ENCODE measurements at regions not wholly inside any gene's neighbourhood (a gene's known extent, or its start where the extent isn't known, plus 50 kb on each side); places are given as distances from the start of the nearest gene placed in this dataset.

DNA sequence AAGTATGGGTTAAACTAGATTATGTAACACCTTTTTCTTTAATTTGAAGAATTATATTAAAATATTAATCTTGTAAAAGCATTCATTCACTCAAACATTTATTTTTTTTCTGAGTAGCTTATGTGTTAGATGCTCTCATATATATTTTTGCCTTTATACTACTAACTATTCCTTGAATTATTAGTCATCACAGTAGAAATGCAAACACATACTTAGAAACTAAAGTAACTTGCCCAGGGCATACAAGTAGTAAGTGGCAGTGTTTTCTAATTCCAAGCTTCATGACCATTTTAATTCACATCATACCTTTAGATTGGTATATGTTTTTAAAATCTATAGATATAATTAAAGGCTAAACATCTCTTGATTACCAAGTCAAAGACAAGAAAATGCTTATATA is 1271.0 kb downstream of the BRINP3 start:
- DNase-seq (no peak), ATAC-seq (ENCODE audit: poor library complexity) (no peak)
- H3K27ac ChIP-seq (ENCODE audit: low read depth in 1 of 2, low read length in 2 of 2): no peak overlapping the region
- ChIA-PET CTCF (no interaction called here), POLR2A (no interaction called here)
- H3K27me3 ChIP-seq (ENCODE audit: control insufficient read depth in 1 of 2, insufficient read depth in 2 of 2, low read length in 2 of 2): no peaks in the 10 kb centered on the region
- H3K36me3 ChIP-seq (ENCODE audit: insufficient read depth, low read length): no peaks in the 10 kb centered on the region
- no peak overlapping the region for H3K4me3 ChIP-seq (ENCODE audit: low read length)
- Mint-ChIP-seq H3K9me3 (peaks cover 3% of the 10 kb centered on the region), H3K36me3 (ENCODE audit: low read depth) (no peaks in the 10 kb centered on the region), H3K27me3 (no peaks in the 10 kb centered on the region), H3K27ac (no peak overlapping the region), H3K4me3 (no peak overlapping the region), H3K4me1 (ENCODE audit: low read depth) (no peaks in the 10 kb centered on the region)
- H3K4me1 ChIP-seq (ENCODE audit: insufficient read depth, low read length): no peaks in the 10 kb centered on the region
- intact Hi-C loops (cut with DNase I, micrococcal nuclease): no loop called here
- TF ChIP-seq, protein P1, sequence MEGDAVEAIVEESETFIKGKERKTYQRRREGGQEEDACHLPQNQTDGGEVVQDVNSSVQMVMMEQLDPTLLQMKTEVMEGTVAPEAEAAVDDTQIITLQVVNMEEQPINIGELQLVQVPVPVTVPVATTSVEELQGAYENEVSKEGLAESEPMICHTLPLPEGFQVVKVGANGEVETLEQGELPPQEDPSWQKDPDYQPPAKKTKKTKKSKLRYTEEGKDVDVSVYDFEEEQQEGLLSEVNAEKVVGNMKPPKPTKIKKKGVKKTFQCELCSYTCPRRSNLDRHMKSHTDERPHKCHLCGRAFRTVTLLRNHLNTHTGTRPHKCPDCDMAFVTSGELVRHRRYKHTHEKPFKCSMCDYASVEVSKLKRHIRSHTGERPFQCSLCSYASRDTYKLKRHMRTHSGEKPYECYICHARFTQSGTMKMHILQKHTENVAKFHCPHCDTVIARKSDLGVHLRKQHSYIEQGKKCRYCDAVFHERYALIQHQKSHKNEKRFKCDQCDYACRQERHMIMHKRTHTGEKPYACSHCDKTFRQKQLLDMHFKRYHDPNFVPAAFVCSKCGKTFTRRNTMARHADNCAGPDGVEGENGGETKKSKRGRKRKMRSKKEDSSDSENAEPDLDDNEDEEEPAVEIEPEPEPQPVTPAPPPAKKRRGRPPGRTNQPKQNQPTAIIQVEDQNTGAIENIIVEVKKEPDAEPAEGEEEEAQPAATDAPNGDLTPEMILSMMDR (IDR thresholded peaks at IDR 0.05): no peak
- H3K9me3 ChIP-seq (ENCODE audit: control insufficient read depth in 1 of 2, insufficient read depth in 1 of 2, low read length in 2 of 2): no peaks in the 10 kb centered on the region

DNA sequence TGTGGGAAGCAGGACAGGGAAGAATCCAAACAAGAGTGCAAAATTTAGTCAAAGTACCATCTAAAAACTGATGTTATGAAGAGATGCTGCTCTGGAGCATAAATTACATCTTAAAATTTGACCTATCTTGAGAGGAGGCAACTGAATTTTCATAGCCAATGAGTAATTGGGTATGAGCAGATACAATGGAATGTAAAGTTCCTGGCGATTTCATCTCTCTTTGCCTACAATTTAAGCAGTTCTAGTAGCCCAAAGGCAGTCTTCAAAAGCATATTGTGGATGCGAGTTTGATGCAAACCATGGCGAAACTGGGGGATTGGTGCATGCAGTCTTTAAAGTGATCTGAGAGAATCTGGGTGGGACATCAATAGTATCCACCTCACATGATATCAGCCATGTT is 1265.9 kb downstream of the BRINP3 start:
- CTCF ChIA-PET: no interaction called here
- Mint-ChIP-seq H3K4me3 (no peak overlapping the region), H3K4me1 (ENCODE audit: low read depth) (no peaks in the 10 kb centered on the region), H3K9me3 (no peaks in the 10 kb centered on the region), H3K27ac (no peak overlapping the region), H3K27me3 (no peaks in the 10 kb centered on the region), H3K36me3 (ENCODE audit: low read depth) (no peaks in the 10 kb centered on the region)
- DNase-seq (no peak), ATAC-seq (ENCODE audit: poor library complexity) (no peak)
- Histone ChIP-seq H3K9me3 (ENCODE audit: control insufficient read depth in 1 of 2, insufficient read depth in 1 of 2, low read length in 2 of 2) (no peaks in the 10 kb centered on the region), H3K4me3 (ENCODE audit: low read length) (no peak overlapping the region), H3K4me1 (ENCODE audit: insufficient read depth, low read length) (no peaks in the 10 kb centered on the region), H3K36me3 (ENCODE audit: insufficient read depth, low read length) (no peaks in the 10 kb centered on the region), H3K27ac (ENCODE audit: low read depth in 1 of 2, low read length in 2 of 2) (no peak overlapping the region), H3K27me3 (ENCODE audit: control insufficient read depth in 1 of 2, insufficient read depth in 2 of 2, low read length in 2 of 2) (no peaks in the 10 kb centered on the region)
- TF ChIP-seq, protein P1 (IDR thresholded peaks at IDR 0.05): no peak
- intact Hi-C loops (cut with DNase I, micrococcal nuclease): no loop called here
- POLR2A ChIA-PET: no interaction called here

DNA sequence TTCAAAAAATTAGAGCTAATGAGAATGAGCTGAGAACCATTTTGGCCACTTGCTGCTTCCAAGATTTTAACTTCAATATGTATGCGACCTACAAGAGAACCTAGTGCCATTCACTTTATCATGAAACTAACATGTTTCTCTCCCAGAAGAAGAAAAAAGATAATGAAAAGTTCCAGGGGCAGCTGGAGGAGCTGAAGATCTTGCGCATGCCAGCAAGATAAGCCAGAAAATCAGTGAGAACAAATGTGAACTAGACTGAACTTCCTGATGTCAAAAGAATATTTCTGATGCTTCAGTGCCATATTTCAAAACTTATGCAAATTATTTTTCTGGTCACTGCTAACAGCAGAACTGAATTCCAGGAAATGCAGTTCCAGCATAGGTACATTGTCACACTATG is 1265.1 kb downstream of the BRINP3 start:
- ChIA-PET CTCF (no interaction called here), POLR2A (no interaction called here)
- H3K9me3 Mint-ChIP-seq: no peaks in the 10 kb centered on the region
- TF ChIP-seq, protein P1 (IDR thresholded peaks at IDR 0.05): no peak
- no peaks in the 10 kb centered on the region for H3K27me3 Mint-ChIP-seq
- Histone ChIP-seq H3K36me3 (ENCODE audit: insufficient read depth, low read length) (no peaks in the 10 kb centered on the region), H3K27me3 (ENCODE audit: control insufficient read depth in 1 of 2, insufficient read depth in 2 of 2, low read length in 2 of 2) (no peaks in the 10 kb centered on the region), H3K9me3 (ENCODE audit: control insufficient read depth in 1 of 2, insufficient read depth in 1 of 2, low read length in 2 of 2) (no peaks in the 10 kb centered on the region), H3K4me3 (ENCODE audit: low read length) (no peak overlapping the region), H3K27ac (ENCODE audit: low read depth in 1 of 2, low read length in 2 of 2) (no peak overlapping the region), H3K4me1 (ENCODE audit: insufficient read depth, low read length) (no peaks in the 10 kb centered on the region)
- H3K4me3 Mint-ChIP-seq: no peak overlapping the region
- no peaks in the 10 kb centered on the region for H3K36me3 Mint-ChIP-seq (ENCODE audit: low read depth)
- ATAC-seq (ENCODE audit: poor library complexity) (no peak), DNase-seq (no peak)
- H3K4me1 Mint-ChIP-seq (ENCODE audit: low read depth): no peaks in the 10 kb centered on the region
- no peak overlapping the region for H3K27ac Mint-ChIP-seq
- intact Hi-C loops (cut with DNase I, micrococcal nuclease): no loop called here
